GM19395 (cell line): ENCODE measurements at regions not wholly inside any gene's neighbourhood (a gene's known extent, or its start where the extent isn't known, plus 50 kb on each side); places are given as distances from the start of the nearest gene placed in this dataset.

Experiments used
- ATAC-seq: cut with Tn5 transposase; IDR thresholded peaks from one replicate; pipeline ENCODE4 v1.9.1; 2021; ENCODE audit warnings: mild to moderate bottlenecking, moderate library complexity; ENCODE audit not compliant: unreplicated experiment

GRCh38 chr2:107018366-107018765 is 132.4 kb upstream of the ST6GAL2 start:
- ATAC-seq, result no peak

DNA sequence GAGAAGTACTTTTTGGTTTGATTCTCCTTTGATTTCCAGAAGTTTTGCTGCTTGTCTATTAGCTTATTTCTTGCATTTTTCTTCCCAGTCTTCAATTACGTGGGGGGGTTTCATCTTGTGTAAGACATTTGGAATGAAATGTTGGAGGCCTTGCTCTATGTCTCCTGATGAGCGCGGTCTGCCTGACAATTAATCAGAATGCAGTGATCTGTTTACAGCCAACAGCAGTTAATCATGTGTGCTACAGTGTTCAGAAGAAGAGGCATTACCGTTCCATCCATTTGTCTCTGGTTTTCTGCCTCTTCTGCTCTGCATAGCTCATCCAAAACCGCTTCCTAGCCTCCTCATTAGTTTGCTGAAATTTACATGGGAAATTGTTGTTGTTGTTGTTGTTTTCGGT is 134.4 kb upstream of the ST6GAL2 start:
- no peak for ATAC-seq

DNA sequence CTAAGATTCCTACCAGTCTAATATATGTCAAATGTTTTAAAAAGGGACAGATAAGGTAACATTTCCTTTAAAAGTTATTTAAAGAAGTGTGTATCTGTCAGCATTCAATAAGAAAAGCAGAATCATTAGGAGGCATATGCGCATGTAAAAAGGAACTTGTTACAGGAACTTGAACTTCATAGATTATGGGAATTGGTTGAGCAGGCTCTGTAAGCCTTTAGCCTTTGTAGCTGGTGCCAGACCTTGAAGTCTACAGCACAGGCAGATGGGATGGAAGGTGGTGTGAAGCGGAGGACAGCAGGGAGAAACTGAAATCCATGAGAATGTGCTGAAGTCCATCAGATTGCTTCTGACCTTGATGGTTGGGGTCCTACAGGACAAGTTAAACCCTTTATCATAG is 138.3 kb upstream of the ST6GAL2 start:
- ATAC-seq, result no peak

DNA sequence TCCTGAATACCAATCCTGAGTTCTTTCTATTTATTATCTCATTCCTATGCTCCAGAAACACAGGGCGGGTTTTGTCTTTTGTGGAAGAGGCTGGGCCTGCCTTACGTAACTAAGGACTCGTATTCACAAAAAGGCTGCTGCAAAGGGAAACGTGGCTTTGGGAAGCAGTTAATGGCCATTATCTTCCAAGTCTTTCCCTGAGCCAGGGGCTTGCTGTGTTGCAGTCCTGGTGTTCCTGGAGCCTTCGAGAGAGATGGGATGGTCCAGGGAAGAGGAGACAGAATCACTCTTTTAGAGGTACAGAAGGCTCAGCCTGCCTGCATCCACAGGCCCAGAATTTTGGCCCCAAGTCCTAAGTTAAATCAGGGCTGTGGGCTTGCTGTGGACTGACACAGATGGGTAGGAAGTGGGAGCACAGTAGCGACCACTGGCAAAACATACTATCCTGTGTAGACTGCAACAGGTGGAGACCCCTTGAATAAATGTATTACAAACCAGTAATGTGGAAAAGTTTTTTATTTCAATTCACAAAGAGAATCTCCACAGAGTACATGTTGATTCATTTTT is 139.4 kb upstream of the ST6GAL2 start:
- no peak for ATAC-seq

DNA sequence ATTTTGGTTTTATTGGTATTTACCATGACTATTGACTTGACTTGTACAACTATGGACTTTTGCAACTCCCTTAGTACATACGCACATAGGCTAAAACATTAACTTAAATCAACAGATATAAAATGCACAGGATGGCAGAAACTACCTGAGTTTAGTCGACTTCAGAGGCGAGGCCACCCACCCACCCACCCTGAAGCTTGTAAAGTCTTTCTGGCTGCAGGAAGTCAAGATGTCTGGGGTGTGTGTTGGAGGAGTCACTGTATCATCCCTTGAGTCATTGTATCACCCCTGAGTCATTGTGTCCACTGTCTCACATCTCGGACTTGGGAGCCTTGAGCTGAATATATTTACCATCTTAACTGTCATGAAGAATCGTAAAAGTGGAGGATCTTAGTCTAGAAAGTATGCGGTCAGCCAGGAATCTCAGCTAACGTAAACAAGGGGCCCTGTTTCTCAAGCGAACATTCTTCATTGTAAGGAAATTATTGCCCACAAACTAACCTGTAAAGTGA is 140.0 kb upstream of the ST6GAL2 start:
- ATAC-seq, result no peak

DNA sequence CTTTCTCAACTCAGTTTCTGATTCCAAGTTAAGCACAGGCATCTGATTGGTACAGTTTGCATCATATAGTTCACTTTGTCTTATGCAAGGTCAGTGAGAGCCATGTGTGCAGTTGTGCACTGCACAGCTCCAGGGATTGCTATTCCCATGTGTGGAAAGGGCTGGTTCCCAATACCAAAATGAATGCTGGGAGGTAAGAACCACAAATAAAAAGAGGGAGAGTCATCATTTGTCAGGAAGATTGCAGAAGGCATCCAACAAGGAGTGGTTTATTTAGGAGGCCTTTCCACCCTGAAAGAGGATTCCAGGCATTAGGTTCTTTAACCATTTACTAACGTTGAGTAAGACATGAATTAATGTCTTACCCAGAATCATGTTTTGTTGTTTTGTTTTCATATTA is 141.2 kb upstream of the ST6GAL2 start:
- no peak for ATAC-seq

- ATAC-seq, result no peak
Observed at GRCh38 chr2:107027810-107028209, 141.8 kb upstream of the ST6GAL2 start.

DNA sequence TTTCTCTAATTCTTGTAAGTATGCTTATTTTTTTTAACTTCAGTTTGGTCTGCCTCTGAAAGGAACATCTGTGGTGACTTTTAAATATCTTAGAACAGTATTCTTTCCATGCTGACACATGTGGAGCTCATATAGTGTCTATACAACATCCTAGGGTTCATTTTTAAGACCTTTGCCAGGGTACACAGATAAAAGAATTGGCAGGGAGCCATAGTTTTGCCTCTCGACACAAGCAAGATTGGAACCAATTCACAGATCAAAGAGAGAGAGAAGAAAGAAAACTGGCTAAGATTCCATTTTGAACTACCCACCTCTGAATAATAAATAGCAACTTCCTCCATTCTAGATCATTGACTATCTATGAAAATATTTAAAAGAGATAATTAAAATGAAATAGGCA is 142.7 kb upstream of the ST6GAL2 start:
- no peak for ATAC-seq

GRCh38 chr2:107036293-107036692 is 150.3 kb upstream of the ST6GAL2 start:
- no peak for ATAC-seq

DNA sequence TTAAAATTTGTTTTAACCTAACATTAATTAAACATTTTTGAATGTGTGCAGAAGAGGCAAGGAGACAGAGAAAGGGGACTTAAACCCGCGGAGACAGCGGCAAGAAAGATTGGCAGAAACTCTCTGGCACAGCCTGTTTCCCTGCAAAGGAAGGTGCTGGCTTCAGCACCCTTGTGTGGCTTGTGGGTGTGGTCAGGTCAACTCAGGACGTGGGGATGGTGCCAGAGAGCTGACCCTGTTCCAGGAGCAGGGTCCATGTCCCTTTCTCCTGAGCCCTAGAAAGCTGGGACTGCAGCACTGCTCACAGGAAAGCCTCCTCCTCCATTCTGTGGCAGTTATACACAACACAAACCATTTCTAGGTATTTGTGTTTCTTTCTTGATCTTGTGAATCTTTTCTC is 176.2 kb upstream of the ST6GAL2 start:
- no peak for ATAC-seq

DNA sequence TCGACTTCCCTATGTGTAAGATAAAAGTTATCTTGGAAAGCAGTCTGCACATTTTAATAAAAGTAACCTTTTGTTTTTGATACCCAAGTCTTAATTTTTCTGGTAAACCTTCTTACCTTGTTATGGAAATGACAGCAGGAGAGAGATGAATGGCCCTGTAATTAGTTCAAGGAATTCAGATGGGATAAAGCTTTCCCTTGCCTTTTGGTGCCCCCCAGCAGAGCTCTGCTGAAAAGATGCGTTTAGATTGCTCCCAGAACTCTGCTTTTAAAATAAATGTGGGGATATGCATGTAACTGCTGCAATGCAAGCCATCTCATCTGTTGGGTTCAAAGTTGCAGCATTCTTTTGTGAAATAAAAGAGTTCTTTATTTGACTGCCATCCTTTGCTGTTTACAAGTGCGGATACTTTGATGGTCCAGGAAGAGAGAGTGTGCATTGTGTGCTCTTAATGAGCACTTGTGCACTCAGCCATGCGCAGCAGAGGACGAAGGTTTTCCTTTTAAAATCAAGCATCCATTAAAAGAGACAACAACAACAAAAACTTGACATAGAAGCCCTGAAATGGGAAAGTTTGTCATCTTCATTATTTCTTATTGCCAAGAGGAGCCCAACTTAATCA is 176.7 kb upstream of the ST6GAL2 start:
- no peak for ATAC-seq

DNA sequence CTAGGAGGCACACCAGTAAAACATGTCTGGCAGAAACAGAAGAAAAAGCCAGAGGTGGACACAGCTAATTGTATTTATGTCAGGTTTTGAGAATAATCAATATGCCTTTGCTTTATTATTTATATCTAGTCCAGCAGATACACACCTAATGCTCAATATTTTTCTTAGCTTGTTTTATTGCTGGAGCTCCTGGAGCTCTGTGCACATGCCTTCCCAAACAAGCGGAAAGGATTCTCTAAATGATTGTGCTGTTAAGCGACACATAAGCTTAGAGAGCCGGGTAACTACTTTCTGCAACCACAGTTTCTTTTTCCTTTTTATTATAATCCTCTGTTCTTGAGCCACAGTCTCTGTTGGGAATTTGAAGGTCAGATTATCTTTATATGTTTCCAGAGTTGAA is 177.3 kb upstream of the ST6GAL2 start:
- ATAC-seq, result no peak

GRCh38 chr2:107064750-107065149 is 178.8 kb upstream of the ST6GAL2 start:
- ATAC-seq, result no peak

DNA sequence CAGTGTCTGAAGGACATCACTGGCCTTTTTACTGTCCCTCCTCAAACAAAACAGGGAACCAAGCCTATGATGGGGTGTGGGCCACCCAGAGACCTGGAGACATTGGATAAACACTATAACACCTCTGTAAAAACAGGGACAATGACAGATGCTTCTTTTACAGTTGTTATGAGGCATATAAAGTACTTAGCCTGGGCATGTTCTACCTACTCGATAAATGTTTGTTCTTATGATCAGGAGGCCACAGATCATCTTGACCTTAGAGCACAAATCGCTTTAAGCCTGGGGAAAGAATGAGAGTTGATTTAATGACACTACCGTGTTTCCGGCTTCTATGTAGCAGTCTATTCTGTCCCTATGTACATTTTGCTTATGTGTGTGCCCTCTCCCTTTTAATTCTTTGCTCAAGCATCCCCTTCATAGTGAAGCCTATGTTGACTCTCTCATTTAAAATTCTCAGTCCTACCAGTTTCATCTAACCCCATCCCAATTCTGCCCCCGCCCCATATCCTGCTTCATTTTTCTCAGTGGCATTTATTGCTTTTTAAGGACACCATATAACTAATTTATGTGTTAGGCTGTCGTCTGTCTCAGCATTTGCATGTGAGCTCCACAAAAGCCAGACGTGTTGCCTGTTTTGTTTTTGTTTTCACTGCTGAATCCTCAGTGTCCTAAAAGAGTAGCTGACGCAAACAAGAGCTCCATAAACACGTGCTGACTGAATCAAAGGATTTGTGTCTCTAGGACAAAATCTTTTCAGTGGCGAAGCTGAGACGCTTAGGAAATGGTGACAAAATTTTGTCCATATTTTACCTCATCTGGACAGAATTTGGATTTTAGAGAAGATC is 182.3 kb upstream of the ST6GAL2 start:
- no peak for ATAC-seq

DNA sequence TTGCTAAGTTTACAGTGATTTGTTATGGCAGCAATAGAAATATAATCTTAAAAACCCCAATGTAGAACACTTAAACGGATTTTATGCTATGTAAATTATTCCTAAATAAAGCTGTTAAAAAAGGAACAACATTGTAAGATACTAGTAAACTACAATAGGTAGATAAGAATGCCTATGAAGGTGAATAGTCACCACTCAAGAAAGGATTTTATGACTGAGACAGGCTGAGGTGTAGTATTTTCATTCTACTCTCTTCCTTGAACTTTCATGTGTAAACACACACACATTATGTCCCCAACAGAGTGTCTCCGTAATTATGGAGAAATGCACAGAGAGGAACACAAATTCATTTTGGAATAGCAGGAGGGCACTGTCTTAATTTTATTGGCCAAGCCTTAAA is 183.9 kb upstream of the ST6GAL2 start:
- ATAC-seq, result no peak

DNA sequence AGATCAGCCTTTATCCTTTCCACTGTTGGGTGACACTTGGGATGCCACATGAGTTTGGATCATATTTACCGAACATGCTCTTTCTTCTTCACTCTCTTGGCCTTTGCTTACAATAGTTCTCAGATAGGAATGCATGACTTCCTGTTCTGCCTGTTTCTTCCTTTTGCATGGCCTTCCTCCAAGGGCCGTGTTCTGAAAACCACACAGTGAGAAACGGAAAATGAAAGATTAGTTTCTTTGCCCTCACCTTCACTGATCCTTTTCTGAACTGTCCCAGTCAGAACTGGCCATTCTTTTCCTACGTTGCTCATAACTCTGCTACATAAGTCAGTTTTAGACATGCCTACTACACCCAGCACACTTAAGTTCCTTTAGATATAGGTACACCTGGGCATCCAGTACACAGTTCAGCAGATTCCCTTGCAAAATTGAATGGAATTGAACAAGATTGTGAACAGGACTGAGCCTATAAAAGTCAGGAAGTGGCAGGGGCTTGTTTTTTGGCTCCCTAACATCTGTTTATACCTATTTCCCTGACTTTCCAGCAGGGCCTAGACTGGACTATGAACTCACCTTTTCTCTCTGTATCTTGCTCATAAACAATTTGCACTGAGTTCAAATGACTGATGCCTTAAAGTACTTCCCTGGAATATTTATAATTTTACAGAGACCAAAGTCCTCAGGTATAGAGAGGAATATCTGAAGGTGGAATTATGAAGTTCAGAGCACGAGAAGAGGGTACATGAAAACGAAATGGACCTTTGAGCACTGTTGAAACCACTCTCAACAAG is 186.4 kb upstream of the ST6GAL2 start:
- peak; percentile 68 for ATAC-seq

- ATAC-seq, result no peak
Observed at GRCh38 chr2:107078584-107078983, 192.6 kb upstream of the ST6GAL2 start.

GRCh38 chr2:107086497-107086896 is 200.5 kb upstream of the ST6GAL2 start:
- ATAC-seq, result no peak

GRCh38 chr2:107088156-107088555 is 202.2 kb upstream of the ST6GAL2 start:
- no peak for ATAC-seq

DNA sequence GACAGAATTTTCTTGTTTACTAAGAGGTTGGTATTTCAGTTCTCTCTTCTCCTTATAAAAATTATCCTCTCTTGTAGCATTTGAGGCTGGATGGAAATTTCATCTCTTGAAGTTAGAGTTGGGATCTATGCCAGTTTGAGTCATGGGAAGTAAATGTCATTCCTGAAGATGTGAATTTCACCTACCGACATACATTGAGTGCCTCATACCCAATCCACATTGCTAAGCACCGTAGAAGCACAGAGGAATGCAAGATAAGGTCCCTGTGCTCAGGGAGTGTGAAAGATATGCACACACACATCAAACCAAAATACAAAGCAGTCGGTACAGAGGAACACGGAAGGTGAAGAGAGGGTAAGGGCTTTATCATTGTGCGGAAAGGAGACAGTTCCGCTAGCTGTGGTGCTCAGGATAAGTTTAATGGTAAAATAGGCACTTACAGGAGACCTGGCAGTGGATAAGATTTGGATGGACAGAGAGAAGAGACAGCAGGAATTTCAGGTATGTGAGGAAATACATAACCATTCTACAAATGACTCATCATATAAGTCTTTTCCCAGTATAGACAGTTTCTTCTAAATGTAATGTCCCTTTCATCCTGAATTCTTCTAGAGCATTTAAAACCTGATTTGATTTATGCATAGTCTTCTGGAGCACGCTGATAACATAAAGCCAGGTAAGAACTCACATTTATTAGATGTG is 205.3 kb upstream of the ST6GAL2 start:
- ATAC-seq, result no peak
